Tibial artery (tissue), 4 donors: ENCODE measurements at regions not wholly inside any gene's neighbourhood (a gene's known extent, or its start where the extent isn't known, plus 50 kb on each side); places are given as distances from the start of the nearest gene placed in this dataset.
"Not testable (repeated sequence)": the region's sequence is repeated elsewhere in the genome, so short reads cannot be mapped to it uniquely, and the experiment has no call there.

Source experiments
- DNase-seq, 2 donors: peaks; one replicate each; pipeline ENCODE4 v3.0.0-alpha.2; 2019
- H3K27ac ChIP-seq, 2 donors: fragments of 200-600 bp; sonication (generic) in 1 of 2; 1 replicate in 1 of 2; 2 replicates in 1 of 2; pipeline ENCODE4 v1.5.1; 2018 to 2019; ENCODE audit warnings: mild to moderate bottlenecking in 1 of 2
- H3K27me3 ChIP-seq, 2 donors: fragments of 200-600 bp; sonication (generic) in 1 of 2; one replicate each; pipeline versions ENCODE4 v1.5.1 to v1.6.0; 2016 to 2019
- H3K36me3 ChIP-seq, 3 donors: fragments of 200-600 bp; sonication (generic) in 2 of 3; one replicate each; pipeline ENCODE4 v1.5.1; 2016 to 2019; ENCODE audit warnings: mild to moderate bottlenecking in 2 of 3
- H3K4me1 ChIP-seq, 4 donors: fragments of 200-600 bp; sonication (generic) in 2 of 4; 1 replicate in 3 of 4; 2 replicates in 1 of 4; pipeline ENCODE4 v1.5.1; 2016 to 2019
- H3K4me3 ChIP-seq, 2 donors: fragments of 200-600 bp; sonication (generic) in 1 of 2; 1 replicate in 1 of 2; 2 replicates in 1 of 2; pipeline ENCODE4 v1.5.1; 2018 to 2019; ENCODE audit warnings: mild to moderate bottlenecking in 2 of 2
- H3K9me3 ChIP-seq, 3 donors: fragments of 200-600 bp; sonication (generic) in 1 of 3; one replicate each; pipeline ENCODE4 v1.5.1; 2016 to 2019
- intact Hi-C: fragments of 100-400 bp; cut with DNase I; formaldehyde crosslinking; loops from one replicate; pipeline ENCODE4 v1.15.0; 2023; ENCODE audit warnings: low total_unique reads
- TF ChIP-seq, protein P1 (sequence below), 2 experiments: fragments of 200-600 bp in 1 of 2; fragments of 450-650 bp in 1 of 2; IDR thresholded peaks; one replicate each; pipeline ENCODE4 v1.5.1; 2017 to 2019; ENCODE audit warnings: antibody characterized with exemption in 2 of 2, mild to moderate bottlenecking in 1 of 2, moderate library complexity in 1 of 2

DNA sequence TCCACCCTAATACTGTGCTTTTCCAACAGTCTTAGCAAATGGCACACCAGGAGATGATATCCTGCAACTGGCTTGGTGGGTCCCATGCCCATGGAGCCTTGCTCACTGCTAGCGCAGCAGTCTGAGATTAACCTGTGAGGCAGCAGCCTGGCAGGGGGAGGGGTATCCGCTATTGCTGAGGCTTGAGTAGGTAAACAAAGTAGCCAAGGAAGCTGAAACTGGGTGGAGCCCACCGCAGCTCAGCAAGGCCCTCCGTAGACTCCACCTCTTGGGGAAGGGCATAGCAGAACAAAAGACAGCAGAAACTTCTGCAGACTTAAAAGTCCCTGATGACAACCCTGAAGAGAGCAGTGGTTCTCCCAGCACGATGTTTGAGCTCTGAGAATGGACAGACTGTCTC lies 399.0 kb downstream of the CCSER2 start:
- no peaks in the 10 kb centered on the region for H3K4me1 ChIP-seq
- H3K4me3 ChIP-seq, result no peak overlapping the region
- H3K27me3 ChIP-seq, result no peaks in the 10 kb centered on the region
- no peaks in the 10 kb centered on the region for H3K36me3 ChIP-seq
- intact Hi-C loops, result no loop called here
- no peak for DNase-seq
- no peak overlapping the region for H3K27ac ChIP-seq
- H3K9me3 ChIP-seq, result no peaks in the 10 kb centered on the region
- TF ChIP-seq, protein P1, sequence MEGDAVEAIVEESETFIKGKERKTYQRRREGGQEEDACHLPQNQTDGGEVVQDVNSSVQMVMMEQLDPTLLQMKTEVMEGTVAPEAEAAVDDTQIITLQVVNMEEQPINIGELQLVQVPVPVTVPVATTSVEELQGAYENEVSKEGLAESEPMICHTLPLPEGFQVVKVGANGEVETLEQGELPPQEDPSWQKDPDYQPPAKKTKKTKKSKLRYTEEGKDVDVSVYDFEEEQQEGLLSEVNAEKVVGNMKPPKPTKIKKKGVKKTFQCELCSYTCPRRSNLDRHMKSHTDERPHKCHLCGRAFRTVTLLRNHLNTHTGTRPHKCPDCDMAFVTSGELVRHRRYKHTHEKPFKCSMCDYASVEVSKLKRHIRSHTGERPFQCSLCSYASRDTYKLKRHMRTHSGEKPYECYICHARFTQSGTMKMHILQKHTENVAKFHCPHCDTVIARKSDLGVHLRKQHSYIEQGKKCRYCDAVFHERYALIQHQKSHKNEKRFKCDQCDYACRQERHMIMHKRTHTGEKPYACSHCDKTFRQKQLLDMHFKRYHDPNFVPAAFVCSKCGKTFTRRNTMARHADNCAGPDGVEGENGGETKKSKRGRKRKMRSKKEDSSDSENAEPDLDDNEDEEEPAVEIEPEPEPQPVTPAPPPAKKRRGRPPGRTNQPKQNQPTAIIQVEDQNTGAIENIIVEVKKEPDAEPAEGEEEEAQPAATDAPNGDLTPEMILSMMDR (IDR thresholded peaks at IDR 0.05), result no peak

DNA sequence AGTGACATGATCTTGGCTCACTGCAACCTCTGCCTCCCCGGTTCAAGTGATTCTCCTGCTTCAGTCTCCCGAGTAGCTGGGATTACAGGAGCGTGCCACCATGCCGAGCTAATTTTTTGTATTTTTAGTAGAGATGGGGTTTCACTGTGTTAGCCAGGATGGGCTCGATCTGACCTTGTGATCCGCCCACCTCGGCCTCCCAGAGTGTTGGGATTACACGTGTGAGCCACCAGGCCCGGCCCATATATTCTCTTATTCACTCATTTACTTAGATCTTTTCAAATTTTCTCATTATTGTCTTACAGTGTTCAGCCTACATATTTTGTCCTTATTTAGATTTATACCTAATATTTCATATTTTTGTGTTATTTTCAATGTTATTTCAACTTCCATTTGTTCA lies 410.7 kb downstream of the CCSER2 start:
- H3K36me3 ChIP-seq, intact Hi-C loops, H3K4me3 ChIP-seq, H3K9me3 ChIP-seq, DNase-seq, H3K27me3 ChIP-seq, H3K27ac ChIP-seq, H3K4me1 ChIP-seq: not testable (repeated sequence)

DNA sequence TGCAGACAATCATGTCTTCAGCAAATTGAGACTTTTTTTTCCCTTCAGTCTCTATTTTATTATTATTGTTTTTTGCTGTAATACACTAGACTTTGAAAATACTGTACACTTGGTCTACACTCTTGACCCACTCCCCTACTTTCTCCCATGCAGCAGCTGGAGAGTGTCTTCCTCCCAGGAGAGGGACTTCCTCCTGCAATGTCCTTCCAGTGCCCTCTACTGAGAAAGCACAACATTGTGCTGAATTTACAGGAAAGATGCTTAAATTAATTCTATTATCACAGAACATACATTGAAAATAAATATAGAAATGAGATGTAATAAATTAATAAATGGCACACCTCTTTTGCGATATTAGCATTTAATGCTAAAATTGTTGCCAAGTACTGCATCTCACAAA lies 411.3 kb downstream of the CCSER2 start:
- H3K4me3 ChIP-seq, result no peak overlapping the region
- no peak for DNase-seq
- H3K36me3 ChIP-seq, result no peaks in the 10 kb centered on the region
- H3K27ac ChIP-seq, result no peak overlapping the region
- TF ChIP-seq, protein P1 (IDR thresholded peaks at IDR 0.05), result no peak
- H3K4me1 ChIP-seq, result no peaks in the 10 kb centered on the region
- intact Hi-C loops, result no loop called here
- H3K9me3 ChIP-seq, result no peaks in the 10 kb centered on the region
- no peaks in the 10 kb centered on the region for H3K27me3 ChIP-seq

DNA sequence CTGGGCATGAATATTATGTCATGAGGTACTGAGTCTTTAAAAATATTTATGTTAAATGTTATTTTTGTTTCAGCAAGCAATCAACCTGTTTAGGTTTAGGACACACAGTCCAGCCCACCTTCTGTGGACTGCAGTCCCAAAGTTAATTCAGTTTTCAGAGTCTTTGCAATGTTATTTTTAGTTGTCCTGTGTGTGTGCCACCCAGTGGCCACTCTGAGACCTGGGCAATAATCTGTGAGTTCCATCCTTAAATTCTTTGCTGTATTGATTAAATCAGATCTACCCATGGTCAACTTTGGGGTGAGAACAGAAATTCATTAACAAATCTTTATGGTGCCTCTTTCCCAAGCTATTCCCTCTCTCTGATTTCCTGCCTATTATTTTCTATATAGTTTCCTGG lies 415.1 kb downstream of the CCSER2 start:
- Histone ChIP-seq H3K27me3 (no peaks in the 10 kb centered on the region), H3K9me3 (no peaks in the 10 kb centered on the region), H3K36me3 (no peaks in the 10 kb centered on the region), H3K27ac (no peak overlapping the region), H3K4me1 (no peaks in the 10 kb centered on the region), H3K4me3 (no peak overlapping the region)
- intact Hi-C loops, result no loop called here
- DNase-seq, result no peak
- TF ChIP-seq, protein P1 (IDR thresholded peaks at IDR 0.05), result no peak

DNA sequence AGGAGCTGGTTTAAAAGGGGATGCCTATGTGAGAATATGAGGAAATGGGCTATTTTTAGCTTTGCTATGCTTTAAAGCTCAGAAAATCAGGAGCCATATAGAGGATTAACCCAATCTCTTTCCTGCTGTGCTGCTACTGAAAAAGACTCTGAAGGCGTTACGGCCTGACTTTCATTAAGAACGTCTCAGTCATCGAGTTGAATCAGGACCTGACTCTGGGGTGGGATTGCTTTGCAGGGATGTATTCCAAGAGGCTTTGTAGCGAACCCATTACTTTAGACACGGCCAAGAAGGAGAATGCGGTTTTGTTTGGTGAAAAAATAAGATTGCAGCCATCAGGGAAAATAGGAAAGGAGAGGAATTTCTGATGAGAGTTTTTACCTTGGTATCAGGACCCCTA lies 426.9 kb downstream of the CCSER2 start:
- H3K9me3 ChIP-seq, result no peaks in the 10 kb centered on the region
- intact Hi-C loops, result no loop called here
- H3K36me3 ChIP-seq, result no peaks in the 10 kb centered on the region
- no peaks in the 10 kb centered on the region for H3K4me1 ChIP-seq
- no peak overlapping the region for H3K4me3 ChIP-seq
- H3K27me3 ChIP-seq, result no peaks in the 10 kb centered on the region
- TF ChIP-seq, protein P1 (IDR thresholded peaks at IDR 0.05), result no peak
- DNase-seq, result no peak
- no peak overlapping the region for H3K27ac ChIP-seq

DNA sequence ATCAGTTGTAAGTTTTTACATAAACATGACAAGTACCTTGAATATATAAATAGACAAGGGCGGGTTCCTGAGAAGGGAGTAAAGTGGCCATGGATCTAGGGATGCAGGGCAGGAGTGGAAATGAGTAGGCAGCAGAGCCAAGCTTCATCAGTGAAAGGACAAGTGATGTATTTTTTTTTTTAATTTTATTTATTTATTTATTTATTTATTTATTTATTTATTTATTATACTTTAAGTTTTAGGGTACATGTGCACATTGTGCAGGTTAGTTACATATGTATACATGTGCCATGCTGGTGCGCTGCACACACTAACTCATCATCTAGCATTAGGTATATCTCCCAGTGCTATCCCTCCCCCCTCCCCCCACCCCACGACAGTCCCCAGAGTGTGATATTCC lies 428.3 kb downstream of the CCSER2 start:
- H3K9me3 ChIP-seq, intact Hi-C loops, DNase-seq, H3K4me3 ChIP-seq, H3K36me3 ChIP-seq, H3K27ac ChIP-seq, H3K27me3 ChIP-seq, H3K4me1 ChIP-seq: not testable (repeated sequence)

DNA sequence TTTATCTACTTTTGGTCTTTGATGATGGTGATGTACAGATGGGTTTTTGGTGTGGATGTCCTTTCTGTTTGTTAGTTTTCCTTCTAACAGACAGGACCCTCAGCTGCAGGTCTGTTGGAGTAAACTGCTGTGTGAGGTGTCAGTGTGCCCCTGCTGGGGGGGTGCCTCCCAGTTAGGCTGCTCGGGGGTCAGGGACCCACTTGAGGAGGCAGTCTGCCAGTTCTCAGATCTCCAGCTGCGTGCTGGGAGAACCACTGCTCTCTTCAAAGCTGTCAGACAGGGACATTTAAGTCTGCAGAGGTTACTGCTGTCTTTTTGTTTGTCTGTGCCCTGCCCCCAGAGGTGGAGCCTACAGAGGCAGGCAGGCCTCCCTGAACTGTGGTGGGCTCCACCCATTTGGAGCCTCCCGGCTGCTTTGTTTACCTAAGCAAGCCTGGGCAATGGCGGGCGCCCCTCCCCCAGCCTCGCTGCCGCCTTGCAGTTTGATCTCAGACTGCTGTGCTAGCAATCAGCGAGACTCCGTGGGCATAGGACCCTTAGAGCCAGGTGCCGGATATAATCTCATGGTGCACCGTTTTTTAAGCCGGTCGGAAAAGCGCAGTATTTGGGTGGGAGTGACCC lies 433.7 kb downstream of the CCSER2 start:
- H3K4me1 ChIP-seq, DNase-seq, H3K36me3 ChIP-seq, H3K4me3 ChIP-seq, H3K27ac ChIP-seq, H3K9me3 ChIP-seq, intact Hi-C loops, H3K27me3 ChIP-seq: not testable (repeated sequence)
